ENCODE measurements at regions not wholly inside any gene's neighbourhood (a gene's known extent, or its start where the extent isn't known, plus 50 kb on each side); places are given as distances from the start of the nearest gene placed in this dataset.
A peak's percentile ranks its signal among the peaks of the same experiment; 100 is the strongest.

DNA sequence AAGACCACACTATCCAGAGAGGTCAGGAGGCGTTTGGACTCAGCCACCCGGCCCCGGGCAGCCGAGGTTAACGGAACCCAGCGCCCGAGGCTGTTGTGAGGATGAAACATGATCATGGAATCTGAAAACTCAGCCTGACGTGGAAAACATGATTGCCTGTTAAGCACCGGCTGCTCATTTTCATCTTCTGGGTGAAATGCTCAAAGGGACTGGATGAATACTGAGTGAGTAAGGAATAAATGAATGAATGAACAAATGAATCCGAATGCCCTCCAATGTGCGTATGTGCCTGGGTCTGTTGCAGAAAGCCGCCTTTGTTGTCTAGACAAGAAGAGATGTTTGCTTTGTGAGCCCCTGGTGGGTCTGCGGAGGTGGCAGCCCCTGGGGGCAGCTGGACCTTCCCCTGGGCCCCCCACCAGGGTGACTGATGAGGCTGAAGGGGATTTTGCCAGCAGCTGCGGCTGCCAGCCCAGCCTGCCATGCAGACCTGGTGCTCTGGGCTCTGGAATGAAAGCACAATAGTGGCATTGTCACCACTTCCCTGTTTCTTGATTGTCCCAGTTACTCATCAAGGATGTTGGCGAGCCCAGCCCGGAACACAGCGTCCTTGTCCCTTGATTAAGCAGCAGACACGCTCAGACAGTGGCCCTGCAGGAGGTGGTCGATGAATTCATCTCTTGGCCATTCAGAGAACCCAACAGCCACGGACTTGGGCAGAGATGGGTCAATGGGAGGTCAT, 211.1 kb downstream of the ANKRD60 start:
- peak; percentile 55 for DNase-seq (ENCODE audit: low read depth)

DNA sequence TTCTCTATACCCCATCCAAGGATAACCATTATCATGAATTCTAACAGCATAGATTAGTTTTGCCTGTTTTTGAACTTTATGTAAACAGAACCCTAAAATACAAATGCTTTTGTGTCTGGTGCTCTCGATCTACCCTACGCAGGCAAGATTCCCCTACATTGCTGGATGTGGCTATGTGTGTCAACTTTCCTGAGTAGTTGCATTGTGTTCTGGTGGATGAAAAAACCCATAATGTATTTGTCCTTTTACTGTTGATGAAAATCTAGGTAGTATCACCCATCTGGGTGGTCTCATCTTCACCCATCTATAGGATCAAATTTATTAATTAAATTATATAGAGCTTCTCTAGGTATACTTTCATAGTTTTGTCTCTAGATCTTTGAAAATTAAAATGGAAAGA, 211.7 kb downstream of the ANKRD60 start:
- no peak for DNase-seq (ENCODE audit: low read depth)

DNA sequence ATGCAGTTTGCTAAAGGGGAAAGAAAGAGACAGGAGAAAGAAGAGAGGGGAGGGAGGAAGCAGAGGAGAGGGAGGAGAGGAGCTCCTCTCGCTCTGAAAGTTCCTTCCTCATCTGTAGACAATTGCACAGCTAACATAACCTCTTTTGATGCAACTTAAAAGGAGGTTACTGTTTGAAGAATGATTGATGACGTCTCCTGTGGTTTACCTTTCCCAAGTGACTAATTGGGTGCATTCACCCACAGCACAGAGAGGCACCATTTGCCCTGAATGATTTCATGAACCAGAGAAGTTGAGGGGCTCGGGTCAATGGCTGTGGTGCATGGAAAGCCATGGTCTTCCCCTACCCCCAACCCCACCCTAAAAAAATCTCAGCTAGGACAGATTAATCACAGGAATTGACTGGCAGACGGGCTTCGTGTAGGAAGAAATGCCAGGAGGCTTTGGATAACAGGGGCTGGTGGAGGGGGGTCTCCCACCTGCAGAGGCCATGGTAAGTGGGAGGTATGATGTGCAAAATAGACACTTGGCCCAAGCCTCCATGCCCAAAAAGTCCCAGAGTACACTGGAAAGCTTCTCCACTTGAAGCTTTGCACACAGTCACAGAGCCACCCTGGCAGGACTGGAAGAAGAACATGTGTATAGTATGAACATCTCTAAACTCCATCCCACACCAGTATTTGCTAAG, 213.7 kb downstream of the ANKRD60 start:
- no peak for DNase-seq (ENCODE audit: low read depth)

DNA sequence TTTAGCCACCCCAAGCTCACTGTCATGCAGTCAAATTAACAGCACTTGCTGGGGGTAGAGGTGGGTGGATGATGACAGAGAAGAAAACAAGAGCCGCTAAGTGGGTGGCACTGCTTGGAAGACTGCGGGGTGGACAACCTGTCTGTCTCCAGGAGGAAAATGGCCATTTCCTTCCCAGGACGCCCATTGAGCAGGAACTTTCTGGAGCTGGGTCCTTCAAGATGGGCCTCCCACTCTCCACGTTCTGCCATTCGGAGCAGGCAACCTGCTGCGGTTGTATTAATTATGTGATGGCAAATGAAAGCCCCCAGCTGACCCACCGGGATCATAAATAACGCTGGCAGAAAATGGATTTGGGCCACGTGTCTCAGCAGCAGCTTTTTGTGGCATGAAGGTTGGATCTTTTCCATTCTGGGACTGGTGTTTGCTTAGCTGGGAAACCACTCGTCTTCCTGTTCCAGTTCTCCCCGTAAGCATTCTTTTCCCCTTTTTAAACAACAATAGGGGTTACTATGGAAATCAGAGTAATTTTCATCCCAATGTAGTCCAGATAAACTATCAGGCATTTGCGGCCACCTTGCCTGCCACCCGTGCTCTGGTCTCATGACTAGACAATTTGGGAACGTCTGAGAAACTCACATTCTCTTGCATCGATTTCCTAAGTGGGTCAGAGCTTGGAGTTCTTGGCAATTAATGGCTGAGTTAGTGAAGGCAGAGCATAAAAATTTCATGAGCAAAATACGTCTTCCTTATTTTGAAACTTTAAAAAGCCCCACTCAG, 215.5 kb downstream of the ANKRD60 start:
- DNase-seq (ENCODE audit: low read depth): no peak

DNA sequence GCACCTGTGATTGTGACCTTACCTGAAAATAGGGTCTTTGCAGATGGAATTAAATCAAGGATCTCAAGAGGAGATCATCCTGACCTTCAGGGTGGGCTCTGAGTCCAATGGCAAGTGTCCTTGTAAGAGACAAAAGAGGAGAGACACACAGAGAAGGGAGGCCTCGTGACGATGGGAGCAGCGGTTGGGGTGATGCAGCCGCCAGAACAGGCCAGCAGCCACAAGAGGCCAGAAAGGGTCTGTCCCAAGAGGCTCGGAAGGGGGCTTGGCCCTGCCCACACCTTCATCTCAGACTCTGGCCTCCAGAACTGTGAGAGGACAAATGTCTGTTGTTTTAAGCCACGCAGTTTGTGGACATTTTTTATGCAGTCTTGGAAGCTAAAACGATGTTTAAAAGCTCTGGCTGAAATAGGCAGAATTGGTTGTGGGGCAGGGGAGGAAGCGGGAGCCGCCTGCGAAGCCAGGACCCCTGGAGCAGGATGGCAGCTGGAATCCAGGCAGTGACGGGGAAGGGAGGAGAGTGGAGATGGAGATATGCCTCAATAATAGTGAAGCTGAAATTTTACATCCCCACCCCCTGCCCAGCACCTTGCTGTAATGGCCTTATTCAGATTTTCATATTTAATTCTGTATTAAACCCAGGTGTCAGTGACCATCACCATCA, 216.4 kb downstream of the ANKRD60 start:
- DNase-seq (ENCODE audit: low read depth): no peak

DNA sequence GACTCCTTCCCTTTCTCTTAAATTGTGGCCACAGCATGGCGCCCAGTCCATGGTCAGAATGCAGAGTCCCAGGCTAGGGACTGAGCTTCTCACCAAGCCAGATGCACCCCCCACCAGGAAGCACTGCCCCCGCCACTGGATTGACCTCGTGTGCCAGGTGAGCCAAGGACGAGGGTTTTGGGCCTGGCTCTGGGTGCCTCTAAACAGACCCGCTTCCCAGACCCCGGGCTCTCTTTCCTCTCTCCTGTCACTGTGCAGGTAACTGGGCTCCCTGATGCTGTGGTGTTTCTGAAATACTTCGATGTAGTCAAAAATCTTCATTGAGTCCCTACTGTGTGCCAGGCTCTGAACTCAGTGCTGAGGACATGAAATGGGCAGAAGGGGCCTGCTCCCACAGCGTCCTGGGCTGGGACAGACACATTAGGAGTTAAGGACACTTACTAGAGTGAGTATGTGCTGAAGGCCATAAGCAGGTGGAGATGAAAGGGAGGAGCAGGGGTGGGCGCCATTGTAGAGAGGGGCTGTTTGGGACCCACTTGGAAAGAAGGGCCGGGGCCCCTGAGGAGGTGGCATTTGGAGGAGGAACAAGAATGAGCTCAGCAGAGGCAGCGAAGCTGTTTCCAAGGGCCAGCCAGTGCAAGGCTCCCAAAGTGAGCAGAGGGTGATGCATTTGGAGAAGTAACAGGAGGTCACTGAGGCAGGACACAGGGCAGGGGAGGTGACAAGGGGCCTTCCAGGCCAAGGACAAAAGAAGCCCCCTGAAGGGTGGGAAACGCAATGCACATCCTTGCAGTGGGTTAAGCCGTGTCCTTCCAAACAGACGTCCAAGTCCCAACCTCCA, 217.1 kb downstream of the ANKRD60 start:
- DNase-seq (ENCODE audit: low read depth): no peak

- DNase-seq (ENCODE audit: low read depth): no peak
Measured at GRCh38 chr20:58010666-58011065, 217.8 kb downstream of the ANKRD60 start.

- no peak for DNase-seq (ENCODE audit: low read depth)
Measured at GRCh38 chr20:58010186-58010585, 218.3 kb downstream of the ANKRD60 start.

DNA sequence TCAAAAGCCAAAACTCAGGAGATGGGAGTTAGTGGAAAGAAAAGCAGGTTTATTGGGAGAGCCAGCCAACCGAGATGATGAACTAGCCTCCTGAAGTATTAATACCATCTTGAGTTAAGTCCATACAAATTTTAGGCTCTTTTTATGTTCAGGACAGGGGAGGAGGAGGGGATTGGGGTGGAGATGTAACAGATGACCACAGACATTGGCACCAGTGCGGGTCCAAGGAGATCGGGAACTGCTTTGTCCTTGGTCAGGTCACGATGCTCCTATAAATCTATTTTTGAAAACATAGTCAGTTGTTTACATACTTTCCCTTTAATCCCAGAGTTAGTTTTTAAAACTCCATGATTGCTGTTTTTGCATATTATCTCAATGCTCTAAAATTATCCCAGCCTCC, 219.6 kb downstream of the ANKRD60 start:
- no peak for DNase-seq (ENCODE audit: low read depth)

DNA sequence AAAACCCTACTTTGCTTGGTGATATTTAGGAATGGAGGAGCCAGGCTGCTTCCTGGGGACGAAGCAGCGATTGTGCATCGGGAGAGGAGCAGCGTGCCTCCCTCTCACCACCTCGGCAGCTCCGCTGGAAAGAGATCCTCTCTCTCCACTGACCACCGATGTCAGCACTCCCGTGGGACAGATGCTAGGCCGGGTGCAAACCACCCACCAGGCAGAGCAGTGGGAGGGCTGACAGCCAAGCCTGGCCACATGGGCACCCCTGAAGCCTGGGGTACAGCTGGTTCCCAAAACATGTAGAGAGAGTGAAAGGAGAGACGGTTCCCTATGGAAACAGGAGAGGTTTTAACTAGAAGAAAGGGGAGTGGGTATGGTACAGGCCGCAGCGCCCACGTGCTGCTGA, 220.0 kb downstream of the ANKRD60 start:
- no peak for DNase-seq (ENCODE audit: low read depth)

DNA sequence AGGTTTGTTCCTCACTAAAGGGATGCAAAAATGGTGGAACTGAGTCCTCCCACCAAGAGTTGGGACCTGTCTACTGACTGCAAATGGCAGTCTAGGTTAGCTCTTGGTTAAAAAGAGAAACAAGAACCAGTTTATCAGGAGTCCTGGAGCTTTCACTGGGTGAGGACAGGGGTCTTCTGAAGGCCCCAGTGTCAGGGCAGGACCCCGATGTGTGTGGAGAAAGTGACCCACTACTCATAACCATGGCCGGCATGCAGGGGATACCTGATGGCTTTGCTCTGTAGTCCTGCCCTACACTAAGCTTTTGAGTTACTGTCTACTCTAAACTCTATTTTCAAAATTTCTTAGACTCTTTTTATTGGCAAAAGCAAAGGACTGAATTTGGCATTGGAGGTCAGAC, 220.5 kb downstream of the ANKRD60 start:
- no peak for DNase-seq (ENCODE audit: low read depth)

DNA sequence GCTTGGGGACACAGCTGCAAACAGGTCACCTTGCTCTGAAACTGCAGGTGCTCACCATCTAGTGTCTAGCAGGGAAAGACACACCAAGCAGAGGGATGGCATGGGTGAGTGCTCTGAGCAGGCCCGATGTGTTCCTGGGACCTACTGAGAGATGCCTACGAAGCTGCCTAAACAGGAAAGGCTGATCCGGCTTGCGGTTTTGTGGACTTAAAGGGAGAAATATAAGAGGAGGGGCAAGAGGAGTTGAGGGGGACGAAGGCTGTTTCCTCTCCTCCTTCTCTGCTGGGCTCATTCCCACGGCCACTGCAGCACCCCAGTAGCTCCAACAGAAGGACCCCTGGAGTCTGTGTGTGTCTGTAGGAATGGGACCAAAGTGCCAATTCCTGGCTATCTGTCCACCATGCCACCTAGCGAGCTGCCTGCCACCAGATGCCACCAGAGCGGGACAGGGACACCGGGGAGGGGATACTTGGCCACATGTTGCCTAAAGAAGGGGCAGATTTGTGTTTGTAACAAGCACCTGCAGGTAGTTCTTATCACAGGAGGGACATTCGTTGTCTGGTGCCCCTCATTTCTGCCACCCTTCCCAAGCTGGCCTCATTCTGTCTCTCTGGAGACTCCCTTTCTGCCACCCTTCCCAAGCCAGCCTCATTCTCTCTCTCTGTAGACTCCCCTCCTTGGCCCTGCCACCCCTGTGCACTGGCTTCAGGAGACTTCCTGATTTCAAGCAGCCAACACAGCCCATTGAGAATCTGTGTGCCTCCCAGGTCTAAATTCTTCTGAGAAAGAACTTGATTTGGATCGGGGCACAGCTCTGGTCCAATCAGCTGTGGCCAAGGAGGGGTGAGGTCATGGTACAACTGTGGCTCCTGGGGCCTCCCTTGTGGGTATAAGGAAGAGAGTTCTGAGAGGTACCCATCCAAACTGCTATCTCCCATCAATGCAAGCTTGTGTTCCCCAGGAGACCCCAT, 221.8 kb downstream of the ANKRD60 start:
- DNase-seq (ENCODE audit: low read depth): no peak

- no peak for DNase-seq (ENCODE audit: low read depth)
Measured at GRCh38 chr20:58005581-58006345, 222.7 kb downstream of the ANKRD60 start.

GRCh38 chr20:58004900-58005299, 223.6 kb downstream of the ANKRD60 start:
- no peak for DNase-seq (ENCODE audit: low read depth)

GRCh38 chr20:58004146-58004545, 224.3 kb downstream of the ANKRD60 start:
- DNase-seq (ENCODE audit: low read depth): no peak

GRCh38 chr20:58003525-58003924, 224.9 kb downstream of the ANKRD60 start:
- DNase-seq (ENCODE audit: low read depth): no peak

- no peak for DNase-seq (ENCODE audit: low read depth)
Measured at GRCh38 chr20:58002901-58003300, 225.6 kb downstream of the ANKRD60 start.

DNA sequence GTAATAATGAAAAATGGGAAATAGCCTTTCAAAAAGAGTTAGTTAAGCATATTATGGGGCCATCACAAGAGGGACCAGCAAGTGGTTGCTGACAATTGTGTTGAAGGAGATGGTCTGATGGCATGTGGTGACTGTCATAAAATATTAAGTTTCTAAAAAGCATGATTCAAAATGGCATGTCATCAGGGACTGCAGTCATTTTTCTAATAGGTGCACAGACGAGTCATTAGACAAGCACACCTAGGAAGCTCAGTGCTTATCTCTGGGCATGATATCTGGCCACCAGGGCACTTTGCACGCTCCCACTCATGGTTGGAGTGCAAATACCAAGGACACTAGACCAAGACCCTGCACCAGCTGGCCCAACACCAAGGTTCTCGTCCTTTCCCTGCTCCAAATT, 226.5 kb downstream of the ANKRD60 start:
- no peak for DNase-seq (ENCODE audit: low read depth)

GRCh38 chr20:58001381-58001780, 227.1 kb downstream of the ANKRD60 start:
- DNase-seq (ENCODE audit: low read depth): no peak

DNA sequence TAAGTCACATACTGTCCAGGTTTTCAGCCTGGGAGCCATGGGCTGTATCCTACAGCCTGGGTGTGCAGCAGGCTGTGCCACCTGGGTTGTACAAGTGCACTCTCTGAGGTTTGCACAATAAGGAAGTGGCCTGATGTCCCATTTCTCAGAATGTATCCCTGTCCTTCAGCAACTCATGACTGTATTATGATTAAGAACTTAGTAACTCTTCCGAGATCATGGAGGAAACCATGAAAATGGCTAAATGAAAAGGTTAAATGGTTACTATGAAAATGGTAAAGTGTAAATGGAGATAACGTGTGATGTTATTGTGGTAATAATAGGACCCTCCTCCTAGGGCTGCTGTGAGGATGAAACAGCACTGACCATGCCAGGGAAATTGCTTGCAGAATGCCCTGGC, 227.6 kb downstream of the ANKRD60 start:
- no peak for DNase-seq (ENCODE audit: low read depth)
